ENCODE measurements at regions not wholly inside any gene's neighbourhood (a gene's known extent, or its start where the extent isn't known, plus 50 kb on each side); places are given as distances from the start of the nearest gene placed in this dataset.
"Not testable (repeated sequence)": the region's sequence is repeated elsewhere in the genome, so short reads cannot be mapped to it uniquely, and the experiment has no call there.

GRCh38 chr6:133106934-133107333, 134.2 kb upstream of the EYA4 start:
- DNase-seq (ENCODE audit: low read depth in 2 of 2), result no peak

GRCh38 chr6:133108419-133108818, 132.7 kb upstream of the EYA4 start:
- no peak for DNase-seq (ENCODE audit: low read depth in 2 of 2)

DNA sequence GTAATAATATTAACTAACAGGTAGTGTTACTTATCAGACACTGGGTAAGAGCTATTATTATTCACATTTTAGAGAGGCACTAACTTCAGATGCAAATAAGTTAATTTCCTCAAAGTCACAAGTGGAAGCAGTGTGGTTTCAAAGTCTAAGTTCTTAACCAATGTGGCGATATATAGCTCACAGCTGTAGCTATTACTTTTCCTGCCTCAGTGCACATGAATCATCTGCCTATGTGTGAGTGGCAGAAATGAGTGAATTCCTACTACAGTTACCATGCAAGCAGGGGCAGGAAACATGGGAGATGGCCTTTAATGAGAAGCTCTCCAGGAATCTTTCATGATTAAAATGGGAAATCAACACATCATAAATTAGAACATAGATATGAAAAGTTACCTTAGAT, 126.2 kb upstream of the EYA4 start:
- DNase-seq (ENCODE audit: low read depth in 2 of 2), result no peak

GRCh38 chr6:133115946-133116345, 125.2 kb upstream of the EYA4 start:
- DNase-seq (ENCODE audit: low read depth in 2 of 2), result no peak

DNA sequence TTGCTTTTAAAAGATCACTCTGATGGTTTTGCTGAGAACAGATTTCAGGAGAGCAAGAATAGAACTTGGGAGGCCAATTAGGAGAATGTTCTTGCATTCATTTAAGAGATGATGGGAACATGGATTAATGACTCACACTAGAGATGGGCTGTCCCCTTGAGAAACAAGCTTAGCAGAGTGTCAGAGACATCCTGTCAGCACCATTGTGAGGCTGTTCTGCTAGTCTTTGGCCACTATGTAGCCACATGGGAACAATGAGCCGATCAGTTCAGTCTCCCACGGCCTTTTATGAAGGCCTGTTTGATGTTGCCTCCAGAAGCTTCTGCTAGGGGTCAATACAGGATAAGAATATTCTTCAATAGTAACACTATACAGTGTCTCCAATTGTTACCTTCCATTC, 113.0 kb upstream of the EYA4 start:
- no peak for DNase-seq (ENCODE audit: low read depth in 2 of 2)

GRCh38 chr6:133129556-133129955, 111.6 kb upstream of the EYA4 start:
- no peak for DNase-seq (ENCODE audit: low read depth in 2 of 2)

GRCh38 chr6:133130863-133131262, 110.3 kb upstream of the EYA4 start:
- no peak for DNase-seq (ENCODE audit: low read depth in 2 of 2)

GRCh38 chr6:133131621-133132465, 109.3 kb upstream of the EYA4 start:
- DNase-seq (ENCODE audit: low read depth in 2 of 2), result no peak

- no peak for DNase-seq (ENCODE audit: low read depth in 2 of 2)
Measured at GRCh38 chr6:133132466-133132971, 108.6 kb upstream of the EYA4 start.

DNA sequence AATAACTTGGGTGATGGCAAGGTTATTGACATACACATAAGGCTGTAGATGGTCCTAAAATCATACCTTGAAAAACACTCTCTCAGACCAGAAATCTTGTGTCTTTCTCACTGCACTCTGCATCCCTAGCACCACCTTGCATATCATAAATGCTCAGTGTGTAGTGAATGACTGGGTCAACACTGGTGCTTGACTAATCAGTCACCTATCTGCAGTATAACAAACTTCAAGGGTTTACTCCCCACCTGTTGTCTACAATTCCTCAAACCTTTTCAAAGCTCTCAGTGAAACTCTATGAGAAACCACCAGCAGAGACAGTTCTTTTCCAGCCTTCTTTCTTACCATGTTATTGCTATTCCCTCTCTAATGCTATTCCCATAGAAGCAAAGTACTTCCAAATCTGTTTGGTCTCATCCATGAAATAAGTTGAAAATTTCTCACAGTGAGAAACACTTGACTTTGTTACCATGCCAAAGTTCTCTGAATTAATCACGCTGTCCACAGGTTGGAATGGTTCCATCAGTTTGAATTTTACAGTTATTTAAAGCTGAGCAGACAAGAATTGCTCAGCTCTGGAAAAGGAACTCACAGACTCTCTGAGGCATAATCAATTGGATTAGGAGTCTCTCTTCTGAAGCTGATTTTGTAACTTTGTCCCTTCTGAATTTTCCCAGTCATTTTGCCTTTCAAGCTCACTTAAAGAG, 104.8 kb upstream of the EYA4 start:
- DNase-seq (ENCODE audit: low read depth in 2 of 2), result no peak

GRCh38 chr6:133147470-133148184, 93.5 kb upstream of the EYA4 start:
- not testable (repeated sequence) for DNase-seq (ENCODE audit: low read depth in 2 of 2)

DNA sequence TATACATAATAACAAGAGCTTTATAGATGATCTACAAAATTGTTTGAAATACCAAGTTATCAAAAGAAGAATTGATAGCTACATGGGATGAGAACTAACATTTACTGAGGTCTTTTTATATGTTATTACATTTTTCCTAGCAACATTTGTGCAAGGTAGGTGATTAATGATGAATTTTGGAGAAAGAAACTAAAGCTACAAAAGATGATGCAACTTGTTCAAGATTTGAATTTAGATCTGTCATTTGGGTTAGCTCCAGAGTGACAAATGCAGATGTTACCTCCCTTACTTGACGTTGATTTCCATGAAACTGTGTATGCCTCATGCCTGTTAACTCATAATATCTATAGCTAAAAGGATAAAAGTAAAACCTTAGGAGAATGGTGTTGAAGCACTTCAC, 84.5 kb upstream of the EYA4 start:
- no peak for DNase-seq (ENCODE audit: low read depth in 2 of 2)

DNA sequence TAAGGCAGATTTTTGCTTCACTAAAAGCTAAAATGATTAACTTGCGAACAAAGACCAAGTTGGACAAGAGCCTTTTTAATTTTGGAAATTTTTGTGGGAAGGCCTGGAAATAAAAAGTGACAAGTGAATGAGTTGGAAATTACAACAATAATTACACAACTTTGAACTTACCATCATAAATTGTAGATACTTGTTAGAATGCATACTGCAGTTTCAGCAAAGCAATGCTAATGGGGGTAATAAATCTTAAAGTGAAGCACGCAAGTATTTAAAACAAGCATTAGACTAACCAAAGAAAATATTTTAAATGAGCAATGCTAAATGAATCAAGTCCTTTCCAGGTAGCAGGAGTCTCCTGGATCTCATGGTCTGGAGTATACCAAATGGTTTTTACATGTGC, 83.2 kb upstream of the EYA4 start:
- no peak for DNase-seq (ENCODE audit: low read depth in 2 of 2)

- DNase-seq (ENCODE audit: low read depth in 2 of 2), result no peak
Measured at GRCh38 chr6:133159255-133159795, 81.8 kb upstream of the EYA4 start.

GRCh38 chr6:133160536-133160935, 80.6 kb upstream of the EYA4 start:
- DNase-seq (ENCODE audit: low read depth in 2 of 2), result no peak

- DNase-seq (ENCODE audit: low read depth in 2 of 2), result no peak
Measured at GRCh38 chr6:133165235-133165634, 75.9 kb upstream of the EYA4 start.

DNA sequence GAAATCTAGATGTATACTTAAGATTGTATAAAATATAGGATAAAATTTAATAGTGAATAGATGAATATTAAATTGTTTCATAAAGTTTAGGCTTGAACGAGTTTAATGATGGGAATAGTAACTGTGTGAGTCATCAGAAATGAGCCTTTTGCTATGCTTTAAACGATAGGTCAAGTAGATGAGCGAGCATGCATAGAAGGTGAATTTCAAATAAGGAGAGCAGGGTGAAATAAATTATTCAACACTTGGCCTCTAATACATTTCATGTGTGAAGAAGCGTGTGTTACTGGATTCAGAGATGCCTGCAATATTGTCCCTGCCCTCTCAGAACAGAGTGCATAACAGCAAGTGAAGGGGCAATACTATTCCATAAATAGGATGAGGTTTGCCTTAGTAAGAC, 74.4 kb upstream of the EYA4 start:
- DNase-seq (ENCODE audit: low read depth in 2 of 2), result no peak

DNA sequence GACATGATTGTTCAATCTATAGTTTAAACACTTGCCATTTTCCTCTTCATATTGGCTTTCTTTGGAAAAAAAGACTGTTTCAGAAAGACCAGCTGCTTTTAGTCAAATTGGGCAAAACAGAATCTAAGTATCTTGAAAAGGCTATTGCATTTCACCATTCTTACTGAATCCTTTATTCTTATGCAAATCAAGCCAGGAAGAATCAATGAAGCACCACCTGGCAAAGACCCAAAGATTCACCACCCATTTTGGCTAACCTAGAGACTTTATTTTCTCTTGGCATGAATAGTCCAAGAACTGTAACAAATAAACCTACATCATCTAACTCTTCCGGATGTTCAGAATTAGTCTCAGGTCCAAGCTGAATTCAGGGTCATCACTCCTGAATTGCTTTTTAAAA, 71.3 kb upstream of the EYA4 start:
- no peak for DNase-seq (ENCODE audit: low read depth in 2 of 2)

DNA sequence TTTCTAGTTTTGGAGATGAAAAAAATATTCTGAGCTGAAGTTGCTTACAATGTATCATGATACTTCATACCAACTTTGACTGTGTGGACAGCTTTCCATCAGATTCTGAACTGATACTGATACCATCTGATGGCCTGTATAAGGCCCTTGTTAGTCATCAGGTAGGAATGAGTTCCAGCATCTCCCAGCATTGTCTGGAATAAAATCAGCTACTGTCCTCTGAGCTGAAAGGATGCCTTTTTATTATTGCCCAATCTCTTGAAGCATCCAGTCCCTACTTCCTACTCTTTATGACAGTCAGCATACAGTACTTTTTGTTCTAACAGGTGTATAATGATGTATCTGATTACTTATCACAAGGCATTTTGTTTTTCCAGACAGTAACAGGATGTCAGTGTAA, 70.6 kb upstream of the EYA4 start:
- no peak for DNase-seq (ENCODE audit: low read depth in 2 of 2)

DNA sequence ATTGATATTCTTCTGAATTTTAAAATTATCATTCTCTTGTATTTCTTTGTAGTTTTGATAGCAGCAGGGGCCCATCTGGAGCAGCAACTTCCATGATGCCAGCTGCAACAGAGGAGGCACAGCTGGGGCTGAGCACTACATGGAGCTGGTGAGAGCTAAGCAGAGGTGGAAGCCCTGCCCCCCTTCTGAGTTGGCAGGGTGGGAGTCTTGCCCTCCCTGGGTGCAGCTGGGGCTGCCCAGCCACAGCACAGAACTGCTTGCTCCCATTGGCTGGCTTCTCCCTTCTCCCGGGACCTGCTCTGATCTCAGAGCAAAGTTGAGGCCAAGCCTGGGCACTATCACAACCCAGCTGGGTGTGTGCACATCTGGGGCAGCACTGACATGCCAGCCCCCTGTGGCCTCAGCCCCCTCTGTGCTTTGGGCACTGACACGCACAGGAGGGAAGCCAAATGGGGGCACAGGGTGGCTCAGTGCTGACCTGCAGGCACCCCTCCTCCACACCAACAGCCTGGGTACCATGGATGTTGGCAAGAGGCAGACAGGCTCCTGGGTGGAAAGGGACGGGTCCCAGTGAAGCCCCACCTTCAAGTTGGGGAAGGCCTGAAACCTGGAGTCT, 69.1 kb upstream of the EYA4 start:
- no peak for DNase-seq (ENCODE audit: low read depth in 2 of 2)

- no peak for DNase-seq (ENCODE audit: low read depth in 2 of 2)
Measured at GRCh38 chr6:133173276-133173675, 67.9 kb upstream of the EYA4 start.

DNA sequence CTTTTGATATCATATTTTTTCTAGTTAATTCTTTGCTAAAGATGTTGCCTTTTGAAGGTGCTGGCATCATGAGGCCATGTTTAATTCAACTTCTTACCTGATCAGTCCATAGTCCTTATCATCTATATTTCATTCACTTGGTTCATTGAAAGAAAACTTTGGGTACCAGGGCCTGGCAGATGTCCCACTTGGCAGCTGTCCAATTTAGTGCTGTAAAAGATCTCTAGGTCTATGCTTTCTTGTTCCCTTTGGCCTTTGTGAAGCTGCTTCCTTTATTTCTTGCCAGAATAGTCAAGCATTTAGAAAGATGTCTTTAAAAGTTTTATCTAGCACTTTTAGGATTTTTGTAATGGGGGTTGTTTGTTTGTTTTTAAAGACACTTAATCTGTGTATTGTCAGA, 61.7 kb upstream of the EYA4 start:
- DNase-seq (ENCODE audit: low read depth in 2 of 2), result no peak
